ENCODE measurements at regions not wholly inside any gene's neighbourhood (a gene's known extent, or its start where the extent isn't known, plus 50 kb on each side); places are given as distances from the start of the nearest gene placed in this dataset.

- TF ChIP-seq, protein P1, sequence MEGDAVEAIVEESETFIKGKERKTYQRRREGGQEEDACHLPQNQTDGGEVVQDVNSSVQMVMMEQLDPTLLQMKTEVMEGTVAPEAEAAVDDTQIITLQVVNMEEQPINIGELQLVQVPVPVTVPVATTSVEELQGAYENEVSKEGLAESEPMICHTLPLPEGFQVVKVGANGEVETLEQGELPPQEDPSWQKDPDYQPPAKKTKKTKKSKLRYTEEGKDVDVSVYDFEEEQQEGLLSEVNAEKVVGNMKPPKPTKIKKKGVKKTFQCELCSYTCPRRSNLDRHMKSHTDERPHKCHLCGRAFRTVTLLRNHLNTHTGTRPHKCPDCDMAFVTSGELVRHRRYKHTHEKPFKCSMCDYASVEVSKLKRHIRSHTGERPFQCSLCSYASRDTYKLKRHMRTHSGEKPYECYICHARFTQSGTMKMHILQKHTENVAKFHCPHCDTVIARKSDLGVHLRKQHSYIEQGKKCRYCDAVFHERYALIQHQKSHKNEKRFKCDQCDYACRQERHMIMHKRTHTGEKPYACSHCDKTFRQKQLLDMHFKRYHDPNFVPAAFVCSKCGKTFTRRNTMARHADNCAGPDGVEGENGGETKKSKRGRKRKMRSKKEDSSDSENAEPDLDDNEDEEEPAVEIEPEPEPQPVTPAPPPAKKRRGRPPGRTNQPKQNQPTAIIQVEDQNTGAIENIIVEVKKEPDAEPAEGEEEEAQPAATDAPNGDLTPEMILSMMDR (IDR thresholded peaks at IDR 0.05; ENCODE audit: low read depth, low read length), result no peak
- TF ChIP-seq EZH2phosphoT487 (IDR thresholded peaks at IDR 0.05; ENCODE audit: low read depth), result no peak
Measured at GRCh38 chr2:17318013-17318412, 200.2 kb downstream of the RAD51AP2 start.
